ACC112 (cell line): ENCODE measurements at regions not wholly inside any gene's neighbourhood (a gene's known extent, or its start where the extent isn't known, plus 50 kb on each side); places are given as distances from the start of the nearest gene placed in this dataset.

Source experiments
- H2AFZ ChIP-seq: fragments of 200-600 bp; sonication (generic); one replicate; pipeline ENCODE4 v1.6.0; 2017; ENCODE audit warnings: antibody characterized with exemption, low read length; ENCODE audit not compliant: unreplicated experiment
- H3K27ac ChIP-seq: fragments of 200-600 bp; sonication (generic); 2 replicates; pipeline ENCODE4 v1.5.1; 2014; ENCODE audit warnings: low read depth, mild to moderate bottlenecking, antibody characterized with exemption, low read length, moderate library complexity
- H3K27me3 ChIP-seq: fragments of 200-600 bp; sonication (generic); 2 replicates; pipeline ENCODE4 v1.6.1; 2014; ENCODE audit warnings: mild to moderate bottlenecking, antibody characterized with exemption, low read length, moderate library complexity, mixed read lengths; ENCODE audit not compliant: insufficient read depth
- H3K36me3 ChIP-seq: fragments of 200-600 bp; sonication (generic); 2 replicates; pipeline ENCODE4 v1.6.1; 2016; ENCODE audit warnings: mild to moderate bottlenecking, antibody characterized with exemption, low read length, moderate library complexity, mixed read lengths; ENCODE audit not compliant: insufficient read depth
- H3K4me1 ChIP-seq: fragments of 200-600 bp; sonication (generic); one replicate; pipeline ENCODE4 v1.6.1; 2016; ENCODE audit warnings: low read length, mixed read lengths; ENCODE audit not compliant: insufficient read depth, unreplicated experiment, control insufficient read depth
- H3K4me3 ChIP-seq: fragments of 200-600 bp; sonication (generic); 2 replicates; pipeline ENCODE4 v1.5.1; 2014; ENCODE audit warnings: mild to moderate bottlenecking, low read depth, low read length
- H3K79me2 ChIP-seq: fragments of 200-600 bp; sonication (generic); one replicate; pipeline ENCODE4 v1.6.0; 2016; ENCODE audit warnings: low read length; ENCODE audit not compliant: control insufficient read depth, unreplicated experiment, insufficient read depth

DNA sequence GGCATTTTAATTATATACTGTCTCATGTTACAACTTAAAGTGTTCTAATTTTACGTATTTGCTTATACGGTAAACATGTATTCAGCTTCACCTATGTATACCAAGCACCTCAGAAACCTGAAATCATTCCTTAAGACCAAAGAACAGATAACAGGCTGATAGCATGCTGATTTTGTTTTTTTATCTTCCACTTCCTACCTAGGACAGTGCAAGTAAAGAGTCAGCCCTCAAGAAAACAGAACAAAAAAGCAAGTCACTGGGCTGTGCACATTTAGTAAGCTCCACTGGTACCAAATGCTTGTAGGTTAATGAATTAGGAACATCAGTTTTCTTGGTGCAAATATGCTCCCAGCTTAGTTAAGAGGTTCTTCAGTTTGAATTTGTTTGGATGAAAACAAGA, 611.3 kb downstream of the VRK1 start:
- peaks cover 10% of the 10 kb centered on the region; the same call in 1 of the 2 replicates for H3K27me3 ChIP-seq
- no peak overlapping the region for H2AFZ ChIP-seq
- H3K4me3 ChIP-seq, result no peak overlapping the region
- no peaks in the 10 kb centered on the region for H3K4me1 ChIP-seq
- no peak overlapping the region for H3K27ac ChIP-seq
- no peaks in the 10 kb centered on the region for H3K79me2 ChIP-seq
- no peaks in the 10 kb centered on the region for H3K36me3 ChIP-seq

DNA sequence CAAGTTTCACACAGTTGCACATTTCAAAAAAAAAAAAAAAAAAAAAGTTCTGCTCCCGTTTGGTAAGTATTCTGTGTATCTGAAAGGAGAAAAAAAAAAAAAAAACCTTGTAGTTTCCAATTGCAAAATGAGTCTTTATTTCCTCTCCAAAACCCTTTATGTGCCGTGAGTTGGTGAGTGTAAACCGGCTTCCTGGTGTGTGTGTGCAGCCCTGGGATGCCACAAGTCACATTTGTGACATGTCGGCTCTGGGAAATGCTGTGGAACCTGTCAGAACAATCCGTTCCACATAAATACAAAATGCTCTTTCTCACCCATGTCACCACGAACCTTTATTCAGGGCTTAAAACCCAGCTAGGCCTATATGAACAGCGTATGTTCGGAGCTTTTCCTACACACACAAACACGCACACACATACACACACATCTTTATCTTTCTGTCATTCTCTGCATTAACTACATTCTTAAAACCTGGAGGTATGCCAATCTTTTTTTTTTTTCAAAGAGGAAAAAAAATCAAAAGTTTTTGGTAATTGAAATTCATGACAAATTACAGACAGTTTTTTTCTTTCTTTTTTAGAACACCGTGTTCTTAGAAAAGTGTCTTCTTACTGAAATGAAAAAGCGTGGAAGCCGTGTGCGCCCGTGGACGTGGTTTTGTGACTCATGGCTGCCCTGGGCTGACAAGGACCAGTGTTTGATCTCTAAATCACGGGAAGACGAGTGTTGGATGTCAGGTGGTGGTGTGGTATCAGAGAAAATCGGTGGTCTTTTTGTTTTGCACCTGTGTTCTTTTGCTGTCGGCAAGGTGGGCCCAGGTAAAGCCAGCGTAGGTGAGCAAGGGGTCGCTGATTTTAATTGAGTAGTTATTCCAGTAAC, 612.0 kb downstream of the VRK1 start:
- Histone ChIP-seq H3K27me3 (peaks cover 10% of the 10 kb centered on the region; the same call in 1 of the 2 replicates), H2AFZ (no peak overlapping the region), H3K27ac (no peak overlapping the region), H3K79me2 (no peaks in the 10 kb centered on the region), H3K4me1 (no peaks in the 10 kb centered on the region), H3K4me3 (no peak overlapping the region), H3K36me3 (no peaks in the 10 kb centered on the region)

DNA sequence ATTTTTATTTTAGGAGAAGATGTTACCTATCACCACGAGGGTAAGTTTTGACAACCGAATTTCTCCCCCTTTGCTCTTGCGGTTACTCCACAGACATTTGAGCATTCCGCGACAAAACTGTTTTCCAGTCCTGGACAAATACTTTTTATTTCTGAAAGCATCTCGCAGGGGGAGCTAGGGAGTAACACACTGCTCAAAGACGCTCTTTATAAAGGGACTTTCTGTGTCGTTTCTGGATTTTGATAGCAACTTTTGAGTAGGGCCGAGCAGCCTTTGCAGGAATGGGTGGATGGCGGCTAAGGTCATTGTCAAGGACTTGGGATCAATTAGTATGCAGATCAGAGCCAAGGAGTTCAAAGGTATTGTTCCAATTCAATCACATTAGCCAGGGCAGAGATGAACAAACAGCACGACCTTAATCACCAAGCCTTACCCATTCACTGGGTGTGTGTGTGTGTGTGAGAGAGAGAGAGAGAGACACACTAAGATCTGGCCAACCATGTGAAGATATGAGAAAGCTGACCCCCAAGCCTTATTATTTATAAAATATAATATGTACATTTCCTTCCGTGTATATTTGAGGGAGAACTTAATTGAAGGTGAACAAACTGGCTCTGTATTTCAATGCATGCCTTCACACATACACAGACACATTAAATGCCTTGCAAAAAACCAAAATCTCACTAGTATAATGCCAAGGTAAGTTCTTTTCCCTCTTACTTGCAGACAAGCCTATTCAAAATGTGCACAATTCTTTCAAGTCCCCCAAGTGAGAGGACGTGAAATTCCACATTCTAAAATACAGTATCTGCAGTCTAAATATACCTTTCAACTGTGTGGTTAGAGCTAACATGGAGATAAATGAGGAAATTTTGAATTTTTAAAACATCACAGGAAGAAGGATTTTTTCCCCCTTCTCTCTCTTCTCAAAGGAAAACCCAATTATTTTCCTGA, 613.8 kb downstream of the VRK1 start:
- no peaks in the 10 kb centered on the region for H3K79me2 ChIP-seq
- no peak overlapping the region for H3K27ac ChIP-seq
- no peak overlapping the region for H2AFZ ChIP-seq
- no peaks in the 10 kb centered on the region for H3K36me3 ChIP-seq
- H3K27me3 ChIP-seq, result peaks cover 10% of the 10 kb centered on the region; the same call in 1 of the 2 replicates
- no peak overlapping the region for H3K4me3 ChIP-seq
- H3K4me1 ChIP-seq, result no peaks in the 10 kb centered on the region

DNA sequence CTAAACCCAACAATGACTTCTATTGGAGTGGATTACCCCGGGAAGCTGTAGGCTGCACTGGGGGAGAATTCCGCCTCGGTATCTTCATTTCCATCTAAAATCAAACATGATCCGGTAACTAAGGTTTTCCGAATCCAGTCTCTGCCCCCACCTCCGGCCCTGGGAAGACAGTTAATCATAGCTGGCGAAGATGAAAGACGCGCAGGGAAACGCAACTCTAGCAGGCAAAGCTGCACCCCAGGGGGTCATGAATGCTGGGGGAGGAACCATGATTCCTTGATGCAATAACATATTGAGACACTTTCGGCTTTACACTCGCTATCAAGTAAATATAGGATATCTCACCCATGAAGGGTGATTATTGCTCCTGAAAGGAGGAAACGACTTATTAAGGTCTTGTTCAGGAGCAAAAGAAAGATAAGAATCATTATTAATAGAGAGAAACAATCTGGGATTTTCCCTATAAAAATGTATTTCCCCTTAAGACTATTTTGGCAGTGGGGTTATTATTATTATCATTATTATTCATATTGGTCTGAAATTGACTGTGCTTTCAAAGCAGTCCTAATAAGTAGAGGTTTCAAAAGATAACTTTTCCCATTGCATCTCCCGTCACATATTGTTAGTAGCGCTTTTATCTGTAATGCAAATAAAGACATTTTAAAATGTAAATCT, 614.9 kb downstream of the VRK1 start:
- Histone ChIP-seq H3K79me2 (no peaks in the 10 kb centered on the region), H3K4me1 (no peaks in the 10 kb centered on the region), H3K4me3 (no peak overlapping the region), H3K27me3 (peaks cover 10% of the 10 kb centered on the region; the same call in 1 of the 2 replicates), H3K27ac (no peak overlapping the region), H2AFZ (no peak overlapping the region), H3K36me3 (no peaks in the 10 kb centered on the region)

DNA sequence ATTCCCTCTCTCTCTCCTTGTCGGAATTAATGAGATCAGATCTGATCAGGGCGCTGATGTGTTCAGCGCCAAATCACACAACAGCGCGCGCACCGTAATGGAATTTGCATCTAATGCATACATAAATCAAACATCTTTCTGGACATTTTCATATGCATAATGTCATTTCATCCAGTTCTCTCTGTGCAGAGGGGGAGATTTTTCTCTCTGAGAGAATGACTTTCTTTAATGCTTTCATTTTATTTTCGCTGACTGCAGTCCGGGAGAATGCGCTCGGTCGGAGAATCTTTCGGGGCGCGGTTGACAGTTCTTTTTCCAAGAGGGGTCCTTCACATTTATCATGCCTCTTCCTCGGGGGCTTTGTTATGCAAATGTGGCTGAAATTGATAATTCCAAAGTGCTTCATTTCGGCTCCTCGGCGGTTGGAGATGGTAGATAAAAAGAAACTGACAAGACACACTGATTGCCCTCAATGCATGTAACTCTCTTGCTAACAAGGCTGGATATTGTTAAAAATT, 615.9 kb downstream of the VRK1 start:
- Histone ChIP-seq H3K36me3 (no peaks in the 10 kb centered on the region), H3K27me3 (peaks cover 10% of the 10 kb centered on the region; the same call in 1 of the 2 replicates), H3K4me1 (no peaks in the 10 kb centered on the region), H3K4me3 (no peak overlapping the region), H3K79me2 (no peaks in the 10 kb centered on the region), H3K27ac (no peak overlapping the region), H2AFZ (no peak overlapping the region)

DNA sequence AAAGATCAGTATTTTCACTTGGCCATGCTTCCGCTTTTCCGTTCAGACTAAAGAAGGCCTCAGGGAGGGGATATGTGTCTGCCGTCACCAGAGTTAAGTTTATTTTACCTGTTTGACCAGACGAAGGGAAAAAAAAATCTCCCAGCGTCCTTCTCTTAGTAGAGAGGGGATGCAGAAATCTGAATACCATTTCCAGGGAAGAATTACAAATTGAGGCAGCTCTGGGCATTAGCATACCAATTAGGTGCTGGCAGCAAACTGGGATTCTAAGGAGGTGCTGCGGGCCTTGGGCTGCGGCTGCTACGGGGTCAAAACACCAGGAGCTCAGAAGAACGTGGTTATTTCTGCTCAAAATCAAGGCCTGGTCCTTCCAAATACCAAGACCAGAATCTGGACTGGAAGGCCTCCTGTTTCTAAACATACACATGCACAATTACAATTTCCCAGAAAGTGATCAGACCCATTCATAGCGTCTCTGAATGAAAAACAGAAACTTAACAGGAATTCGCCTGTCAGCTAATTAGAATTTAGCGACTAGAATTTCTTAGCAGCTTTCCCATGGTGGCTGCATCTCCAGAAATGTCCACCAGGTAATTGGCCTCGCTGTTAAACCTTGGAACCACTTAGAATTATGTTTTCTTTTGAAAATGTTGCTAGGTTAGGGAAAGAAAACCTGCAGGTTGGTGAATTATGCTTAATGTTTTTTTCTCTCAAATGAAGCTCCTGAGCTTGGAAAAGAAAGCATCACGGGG, 617.0 kb downstream of the VRK1 start:
- H3K27me3 ChIP-seq, result peaks cover 10% of the 10 kb centered on the region; the same call in 1 of the 2 replicates
- no peak overlapping the region for H3K27ac ChIP-seq
- H3K4me3 ChIP-seq, result no peak overlapping the region
- H3K4me1 ChIP-seq, result no peaks in the 10 kb centered on the region
- H2AFZ ChIP-seq, result no peak overlapping the region
- H3K79me2 ChIP-seq, result no peaks in the 10 kb centered on the region
- H3K36me3 ChIP-seq, result no peaks in the 10 kb centered on the region

DNA sequence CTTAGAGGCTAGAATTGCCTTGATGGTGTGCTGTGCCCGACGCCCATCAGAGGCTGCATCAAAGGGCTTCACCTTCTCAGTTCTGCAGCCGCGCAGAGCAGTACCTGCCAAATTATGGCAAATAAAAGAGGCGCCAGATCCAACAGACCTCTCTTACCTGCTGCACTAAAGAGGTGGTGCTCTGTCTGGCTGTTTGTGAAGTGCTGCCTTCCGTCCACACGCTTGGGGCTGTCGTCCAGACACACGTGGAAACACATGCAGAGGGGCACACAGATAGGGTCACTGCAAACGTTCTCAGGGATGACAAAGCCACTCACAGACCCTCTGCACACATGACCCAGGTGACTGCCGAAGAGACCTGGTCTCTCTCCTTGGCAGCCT, 617.5 kb downstream of the VRK1 start:
- Histone ChIP-seq H2AFZ (no peak overlapping the region), H3K27me3 (peaks cover 10% of the 10 kb centered on the region; the same call in 1 of the 2 replicates), H3K36me3 (no peaks in the 10 kb centered on the region), H3K79me2 (no peaks in the 10 kb centered on the region), H3K4me1 (no peaks in the 10 kb centered on the region), H3K4me3 (no peak overlapping the region), H3K27ac (no peak overlapping the region)

DNA sequence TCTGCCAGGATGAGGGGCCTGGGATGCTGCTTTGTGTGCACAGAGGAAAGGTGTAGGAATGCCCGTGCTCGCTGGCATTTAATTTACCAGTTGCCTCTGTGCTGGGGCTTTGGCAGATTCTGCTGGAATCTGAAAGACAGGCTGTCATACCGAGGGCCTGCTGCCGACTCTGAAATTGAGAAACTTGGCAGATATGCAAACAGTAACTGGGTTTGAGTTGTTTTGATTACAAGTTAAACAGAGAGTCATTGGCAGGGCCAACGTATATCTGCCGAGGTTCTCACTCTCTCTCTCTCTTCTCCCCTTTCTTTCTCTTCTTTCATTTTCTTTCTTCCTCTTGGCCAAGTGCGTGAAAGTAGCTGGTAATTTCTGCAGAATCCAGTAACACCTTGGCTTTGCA, 618.7 kb downstream of the VRK1 start:
- Histone ChIP-seq H3K27ac (no peak overlapping the region), H3K36me3 (no peaks in the 10 kb centered on the region), H3K79me2 (no peaks in the 10 kb centered on the region), H3K4me3 (no peak overlapping the region), H2AFZ (no peak overlapping the region), H3K27me3 (peaks cover 10% of the 10 kb centered on the region; the same call in 1 of the 2 replicates), H3K4me1 (no peaks in the 10 kb centered on the region)

DNA sequence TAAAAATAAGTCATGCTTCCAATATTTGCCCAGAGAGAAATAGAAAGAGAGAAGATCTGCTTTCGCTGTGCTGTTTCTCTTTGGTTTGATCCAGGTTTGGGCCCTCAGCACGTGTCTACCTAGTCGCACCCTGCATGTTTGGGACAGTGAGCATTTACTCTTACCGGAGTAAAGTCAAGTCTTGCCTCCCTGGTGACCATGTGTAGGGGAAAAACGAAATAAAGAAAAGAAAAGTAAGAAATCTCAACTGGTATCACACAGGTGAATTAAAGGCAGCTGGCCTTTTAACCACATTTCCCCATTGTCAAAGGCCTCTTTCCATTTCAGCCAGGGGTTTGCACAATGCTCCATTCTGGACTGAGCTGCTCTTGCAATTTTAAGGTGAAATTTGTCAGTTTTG, 619.4 kb downstream of the VRK1 start:
- Histone ChIP-seq H3K4me1 (no peaks in the 10 kb centered on the region), H3K36me3 (no peaks in the 10 kb centered on the region), H3K79me2 (no peaks in the 10 kb centered on the region), H3K27me3 (peaks cover 10% of the 10 kb centered on the region; the same call in 1 of the 2 replicates), H2AFZ (no peak overlapping the region), H3K4me3 (no peak overlapping the region), H3K27ac (no peak overlapping the region)
